Activated CD4-positive, alpha-beta T cell treated with anti-CD3 and anti-CD28 coated beads, Interleukin-2, amount 10 ng/mL, durations not matched to agents 24 days and 14 days (primary cell): ENCODE measurements at regions not wholly inside any gene's neighbourhood (a gene's known extent, or its start where the extent isn't known, plus 50 kb on each side); places are given as distances from the start of the nearest gene placed in this dataset.
"Not testable (repeated sequence)": the region's sequence is repeated elsewhere in the genome, so short reads cannot be mapped to it uniquely, and the experiment has no call there.

ENCODE experiments used
- DNase-seq: peaks from one replicate; pipeline ENCODE4 v3.0.0; 2022
- H3K27ac Mint-ChIP-seq: one replicate; pipeline ENCODE4 v1.8.0; 2022; ENCODE audit warnings: mild to moderate bottlenecking, mixed read lengths
- H3K27me3 Mint-ChIP-seq: one replicate; pipeline ENCODE4 v1.8.0; 2022; ENCODE audit warnings: mixed read lengths
- H3K36me3 Mint-ChIP-seq: one replicate; pipeline ENCODE4 v1.8.0; 2022; ENCODE audit warnings: low read depth, mild to moderate bottlenecking, mixed read lengths
- H3K4me1 Mint-ChIP-seq: one replicate; pipeline ENCODE4 v1.8.0; 2021; ENCODE audit warnings: mixed read lengths
- H3K4me3 Mint-ChIP-seq: one replicate; pipeline ENCODE4 v1.8.0; 2022; ENCODE audit warnings: mild to moderate bottlenecking, moderate library complexity, mixed read lengths
- H3K9me3 Mint-ChIP-seq: one replicate; pipeline ENCODE4 v1.8.0; 2021; ENCODE audit warnings: mixed read lengths
- intact Hi-C: fragments of 100-400 bp; cut with micrococcal nuclease; formaldehyde crosslinking; loops from one replicate; pipeline ENCODE4 v1.15.1; 2023

GRCh38 chr15:62407962-62408361, 242.9 kb upstream of the C2CD4B start:
- Mint-ChIP-seq H3K27ac (no peak overlapping the region), H3K36me3 (no peaks in the 10 kb centered on the region), H3K27me3 (peaks cover 4% of the 10 kb centered on the region), H3K4me1 (no peaks in the 10 kb centered on the region), H3K4me3 (no peak overlapping the region), H3K9me3 (no peaks in the 10 kb centered on the region)
- intact Hi-C loops = no loop called here
- no peak for DNase-seq

- no peak for DNase-seq
- H3K4me1 Mint-ChIP-seq = no peaks in the 10 kb centered on the region
- peaks cover 4% of the 10 kb centered on the region for H3K27me3 Mint-ChIP-seq
- no peak overlapping the region for H3K4me3 Mint-ChIP-seq
- no peak overlapping the region for H3K27ac Mint-ChIP-seq
- H3K36me3 Mint-ChIP-seq = no peaks in the 10 kb centered on the region
- H3K9me3 Mint-ChIP-seq = no peaks in the 10 kb centered on the region
- intact Hi-C loops = no loop called here
Observed at GRCh38 chr15:62409466-62409865, 244.4 kb upstream of the C2CD4B start.

DNA sequence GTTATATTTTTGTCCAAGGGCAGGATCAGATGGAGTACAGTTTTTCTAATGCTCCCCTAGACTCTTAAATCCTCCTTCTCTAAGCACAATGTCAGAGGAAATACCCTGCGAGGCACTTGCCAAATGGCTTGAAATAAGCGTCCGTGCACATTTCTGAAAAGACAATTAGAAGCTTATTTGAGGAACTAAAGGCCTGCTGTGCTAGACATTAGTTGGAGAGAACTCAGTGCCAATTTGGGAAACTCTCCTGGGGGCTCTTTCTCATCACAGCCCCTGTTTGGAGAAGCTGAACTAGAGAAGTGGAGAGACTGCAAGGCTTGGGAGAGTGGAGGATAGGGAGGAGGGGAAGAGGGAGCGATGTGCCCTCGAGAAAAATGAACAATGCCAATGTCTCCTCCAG, 247.6 kb upstream of the C2CD4B start:
- Mint-ChIP-seq H3K27ac (no peak overlapping the region), H3K36me3 (no peaks in the 10 kb centered on the region), H3K27me3 (peaks cover 4% of the 10 kb centered on the region), H3K4me3 (no peak overlapping the region), H3K9me3 (no peaks in the 10 kb centered on the region), H3K4me1 (no peaks in the 10 kb centered on the region)
- DNase-seq = no peak
- intact Hi-C loops = no loop called here

DNA sequence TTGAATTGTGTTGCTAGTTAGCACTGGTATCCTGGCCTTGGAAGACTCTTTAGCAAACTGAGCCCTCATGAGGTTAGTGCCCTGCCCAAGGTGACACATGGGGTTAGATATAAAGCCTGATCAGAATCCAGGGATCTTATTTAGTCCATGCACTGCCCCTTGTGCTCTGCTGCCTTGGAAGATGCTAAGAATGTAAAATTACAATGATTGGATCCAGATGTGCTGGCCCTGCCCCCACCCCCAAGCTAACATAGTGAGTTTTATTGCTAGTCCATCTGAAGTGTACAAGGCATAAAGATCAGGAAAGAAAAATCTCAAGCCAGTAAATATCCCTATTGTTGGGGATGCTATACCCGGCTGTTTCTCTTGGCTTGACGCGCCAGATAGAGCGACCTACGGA, 248.1 kb upstream of the C2CD4B start:
- peaks cover 4% of the 10 kb centered on the region for H3K27me3 Mint-ChIP-seq
- no peak for DNase-seq
- no peak overlapping the region for H3K27ac Mint-ChIP-seq
- intact Hi-C loops = no loop called here
- H3K4me1 Mint-ChIP-seq = no peaks in the 10 kb centered on the region
- no peaks in the 10 kb centered on the region for H3K9me3 Mint-ChIP-seq
- no peaks in the 10 kb centered on the region for H3K36me3 Mint-ChIP-seq
- no peak overlapping the region for H3K4me3 Mint-ChIP-seq

DNA sequence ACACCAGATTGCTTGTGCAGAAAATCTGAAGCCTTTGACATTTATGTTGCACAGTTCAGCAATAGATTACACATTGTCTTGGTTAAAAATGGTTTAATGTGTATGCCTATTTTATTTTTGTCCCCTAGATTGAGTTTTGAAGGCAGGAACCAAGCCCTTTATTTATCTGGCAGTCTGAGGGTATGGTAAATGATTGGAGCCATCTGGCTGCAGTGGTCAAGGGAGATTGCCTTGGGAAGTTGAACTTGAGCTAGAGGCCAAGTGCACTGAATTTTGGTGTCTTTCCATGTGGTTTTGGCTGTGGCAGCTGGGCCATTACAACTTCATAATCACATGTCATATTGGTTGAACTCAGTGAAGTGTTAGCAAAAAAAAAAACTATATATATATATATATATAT, 248.7 kb upstream of the C2CD4B start:
- intact Hi-C loops = no loop called here
- no peaks in the 10 kb centered on the region for H3K36me3 Mint-ChIP-seq
- no peaks in the 10 kb centered on the region for H3K4me1 Mint-ChIP-seq
- peaks cover 4% of the 10 kb centered on the region for H3K27me3 Mint-ChIP-seq
- H3K4me3 Mint-ChIP-seq = no peak overlapping the region
- DNase-seq = no peak
- H3K9me3 Mint-ChIP-seq = no peaks in the 10 kb centered on the region
- H3K27ac Mint-ChIP-seq = no peak overlapping the region

DNA sequence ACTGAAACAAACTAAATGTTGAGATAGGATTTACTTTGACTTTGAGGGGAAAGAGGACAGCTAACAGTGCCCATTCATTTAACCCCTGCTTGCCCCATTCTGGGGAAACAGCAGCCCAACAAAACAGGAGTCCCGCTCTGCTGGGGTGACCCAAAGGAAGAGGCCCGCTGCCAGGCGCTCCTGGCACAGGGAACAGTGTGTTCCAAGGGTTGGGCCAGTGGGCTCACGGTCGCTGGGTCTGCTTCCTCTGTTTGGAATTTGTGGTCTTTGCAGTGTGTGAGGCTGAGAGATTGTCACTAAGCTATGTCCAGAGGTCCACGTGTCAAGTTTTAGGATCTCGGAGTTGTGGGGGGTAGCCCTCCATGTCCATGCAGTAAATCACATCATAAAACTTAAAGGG, 250.4 kb upstream of the C2CD4B start:
- Mint-ChIP-seq H3K36me3 (no peaks in the 10 kb centered on the region), H3K27ac (no peak overlapping the region), H3K27me3 (peaks cover 4% of the 10 kb centered on the region), H3K4me1 (no peaks in the 10 kb centered on the region), H3K4me3 (no peak overlapping the region), H3K9me3 (no peaks in the 10 kb centered on the region)
- intact Hi-C loops = no loop called here
- DNase-seq = no peak

DNA sequence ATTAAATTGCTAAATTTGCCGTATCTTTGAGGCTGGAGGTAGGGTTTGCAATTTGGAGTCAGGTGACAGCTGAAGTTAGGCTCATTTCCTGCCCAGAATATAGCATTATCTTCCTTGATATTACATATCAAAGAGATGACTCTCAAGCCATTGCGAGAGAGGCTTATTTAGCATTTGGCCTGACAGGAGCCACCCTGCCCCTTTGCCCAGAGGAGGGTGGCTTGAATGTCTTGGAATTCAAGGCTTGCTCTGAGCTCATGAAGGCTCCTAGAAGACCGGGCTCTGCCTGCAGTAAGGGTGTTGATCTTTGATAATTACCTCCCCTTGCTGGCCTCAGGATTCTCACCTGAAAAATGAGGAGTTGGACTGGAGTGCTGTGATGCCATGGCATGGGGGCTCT, 251.4 kb upstream of the C2CD4B start:
- H3K9me3 Mint-ChIP-seq = no peaks in the 10 kb centered on the region
- no peak for DNase-seq
- H3K27me3 Mint-ChIP-seq = peaks cover 4% of the 10 kb centered on the region
- H3K27ac Mint-ChIP-seq = no peak overlapping the region
- intact Hi-C loops = no loop called here
- no peak overlapping the region for H3K4me3 Mint-ChIP-seq
- no peaks in the 10 kb centered on the region for H3K4me1 Mint-ChIP-seq
- no peaks in the 10 kb centered on the region for H3K36me3 Mint-ChIP-seq

DNA sequence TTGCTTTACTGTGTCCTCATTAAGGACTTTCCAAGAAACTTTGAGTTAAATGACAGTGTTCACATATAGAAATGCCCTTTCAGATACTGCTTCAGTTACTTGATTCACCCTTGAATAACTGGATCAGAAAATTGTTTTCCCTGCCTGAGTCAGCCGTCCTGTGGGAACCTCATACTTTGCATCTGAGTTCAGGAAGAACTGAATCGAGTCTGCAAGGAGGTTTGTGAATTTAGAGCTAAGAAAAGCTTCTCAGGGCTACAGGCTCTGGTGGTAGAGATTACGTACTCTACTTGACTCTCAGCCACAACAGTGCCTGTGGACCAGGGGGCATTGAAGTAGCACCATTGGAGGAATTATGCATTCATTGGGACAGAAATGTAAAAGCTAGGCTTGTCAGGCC, 252.4 kb upstream of the C2CD4B start:
- Mint-ChIP-seq H3K36me3 (no peaks in the 10 kb centered on the region), H3K27me3 (peaks cover 4% of the 10 kb centered on the region), H3K27ac (no peak overlapping the region), H3K4me1 (no peaks in the 10 kb centered on the region), H3K9me3 (no peaks in the 10 kb centered on the region), H3K4me3 (no peak overlapping the region)
- intact Hi-C loops = no loop called here
- no peak for DNase-seq

DNA sequence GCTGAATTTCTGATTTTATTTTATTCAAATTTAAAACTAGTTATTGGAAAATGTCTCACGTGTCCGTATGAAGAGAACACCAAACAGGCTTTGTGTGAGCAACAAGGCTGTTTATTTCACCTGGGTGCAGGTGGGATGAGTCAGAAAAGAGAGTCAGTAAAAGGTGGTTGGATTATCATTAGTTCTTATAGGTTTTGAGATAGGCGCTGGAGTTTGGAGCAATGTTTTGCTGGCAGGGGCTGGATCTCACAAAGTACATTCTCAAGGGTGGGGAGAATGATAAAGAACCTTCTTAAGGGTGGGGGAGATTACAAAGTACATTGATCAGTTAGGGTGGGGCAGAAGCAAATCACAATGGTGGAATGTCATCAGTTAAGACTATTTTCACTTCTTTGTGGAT, 253.4 kb upstream of the C2CD4B start:
- H3K4me1 Mint-ChIP-seq, H3K27me3 Mint-ChIP-seq, intact Hi-C loops, H3K36me3 Mint-ChIP-seq, H3K9me3 Mint-ChIP-seq, H3K27ac Mint-ChIP-seq, DNase-seq, H3K4me3 Mint-ChIP-seq: not testable (repeated sequence)

DNA sequence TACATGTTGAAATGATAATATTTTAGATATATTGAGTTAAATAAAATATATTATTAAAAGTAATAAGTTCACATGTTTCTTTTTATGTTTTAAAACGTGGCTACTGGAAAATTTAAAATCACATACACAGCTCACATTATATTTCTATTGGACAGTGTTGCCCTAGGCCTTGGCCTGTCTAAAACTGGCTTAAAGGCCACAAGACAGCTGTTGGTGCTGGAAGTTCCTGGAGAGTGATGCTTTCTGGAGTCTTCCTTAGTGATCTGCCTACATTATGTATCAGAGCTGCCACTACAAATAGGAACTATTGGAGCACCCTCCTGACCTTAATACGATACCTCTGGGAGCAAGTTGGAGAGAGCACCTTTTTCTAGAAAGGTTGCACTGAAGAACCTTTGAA, 254.1 kb upstream of the C2CD4B start:
- intact Hi-C loops = no loop called here
- no peak for DNase-seq
- H3K4me3 Mint-ChIP-seq = no peak overlapping the region
- H3K9me3 Mint-ChIP-seq = no peaks in the 10 kb centered on the region
- H3K36me3 Mint-ChIP-seq = no peaks in the 10 kb centered on the region
- no peak overlapping the region for H3K27ac Mint-ChIP-seq
- peaks cover 4% of the 10 kb centered on the region for H3K27me3 Mint-ChIP-seq
- no peaks in the 10 kb centered on the region for H3K4me1 Mint-ChIP-seq

- H3K27ac Mint-ChIP-seq, DNase-seq, H3K36me3 Mint-ChIP-seq, H3K27me3 Mint-ChIP-seq, H3K9me3 Mint-ChIP-seq, intact Hi-C loops, H3K4me3 Mint-ChIP-seq, H3K4me1 Mint-ChIP-seq: not testable (repeated sequence)
Observed at GRCh38 chr15:62420371-62420770, 255.3 kb upstream of the C2CD4B start.

- intact Hi-C loops = no loop called here
- Mint-ChIP-seq H3K27me3 (peaks cover 4% of the 10 kb centered on the region), H3K4me1 (no peaks in the 10 kb centered on the region), H3K27ac (no peak overlapping the region), H3K4me3 (no peak overlapping the region), H3K36me3 (no peaks in the 10 kb centered on the region), H3K9me3 (no peaks in the 10 kb centered on the region)
- DNase-seq = no peak
Observed at GRCh38 chr15:62421289-62421688, 256.2 kb upstream of the C2CD4B start.

DNA sequence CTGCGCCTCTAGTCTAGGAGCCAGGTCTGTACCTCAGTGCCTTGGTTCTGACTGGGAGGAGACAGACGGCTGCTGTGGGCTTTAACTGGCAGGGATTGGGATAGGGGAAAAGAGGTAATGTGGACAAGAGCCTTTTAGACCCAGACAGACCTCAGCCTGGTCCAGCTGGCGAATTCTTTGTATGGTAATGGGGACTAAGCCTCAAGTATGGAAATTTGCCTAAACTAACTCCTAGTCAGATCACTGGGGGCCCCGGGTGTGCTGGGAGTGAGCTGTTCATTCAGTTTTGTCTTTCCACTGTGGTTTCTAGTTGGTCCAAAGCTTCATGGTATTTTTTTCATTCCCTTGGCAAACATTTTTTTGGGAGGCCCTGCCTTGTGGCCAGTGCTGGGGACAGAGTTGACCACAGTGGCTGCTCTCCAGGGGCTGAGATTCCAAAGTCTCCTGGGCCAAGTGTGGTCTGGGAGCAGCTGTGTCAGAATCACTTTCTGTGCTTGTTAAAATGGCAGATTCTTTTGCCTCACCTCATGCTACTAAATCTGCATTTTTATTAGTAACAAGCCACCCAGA, 261.4 kb upstream of the C2CD4B start:
- no peak overlapping the region for H3K27ac Mint-ChIP-seq
- H3K9me3 Mint-ChIP-seq = no peaks in the 10 kb centered on the region
- no peak for DNase-seq
- intact Hi-C loops = no loop called here
- H3K27me3 Mint-ChIP-seq = no peaks in the 10 kb centered on the region
- no peaks in the 10 kb centered on the region for H3K36me3 Mint-ChIP-seq
- no peaks in the 10 kb centered on the region for H3K4me1 Mint-ChIP-seq
- no peak overlapping the region for H3K4me3 Mint-ChIP-seq

DNA sequence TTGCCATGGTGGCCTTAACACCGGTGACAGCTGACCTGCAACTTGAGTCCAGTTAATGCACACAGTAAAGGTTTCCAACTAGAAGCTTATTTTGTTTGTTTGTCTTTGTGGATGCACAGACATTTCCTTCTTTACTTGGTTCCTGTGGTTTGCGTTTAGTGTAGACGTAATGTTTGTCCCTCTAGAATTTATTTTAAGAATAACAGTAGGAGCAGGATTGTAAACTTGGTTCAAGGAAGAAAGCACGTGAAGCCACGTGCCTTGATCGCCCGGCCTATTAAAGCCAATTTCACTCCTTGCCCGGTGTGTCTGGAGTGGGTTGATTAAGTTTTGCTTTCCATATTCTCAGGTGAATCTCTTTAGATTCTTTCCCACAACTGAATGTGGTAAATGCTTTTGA, 263.2 kb upstream of the C2CD4B start:
- Mint-ChIP-seq H3K27ac (no peak overlapping the region), H3K36me3 (no peaks in the 10 kb centered on the region), H3K4me1 (no peaks in the 10 kb centered on the region), H3K27me3 (peaks cover 1% of the 10 kb centered on the region), H3K4me3 (no peak overlapping the region), H3K9me3 (no peaks in the 10 kb centered on the region)
- no peak for DNase-seq
- intact Hi-C loops = no loop called here

- Mint-ChIP-seq H3K27me3 (peaks cover 1% of the 10 kb centered on the region), H3K27ac (no peak overlapping the region)
Observed at GRCh38 chr15:62428851-62429598, 263.9 kb upstream of the C2CD4B start.

More at GRCh38 chr15:62428851-62429598, 263.9 kb upstream of the C2CD4B start:
- intact Hi-C loops = no loop called here
- Mint-ChIP-seq H3K9me3 (no peaks in the 10 kb centered on the region), H3K4me1 (no peaks in the 10 kb centered on the region), H3K4me3 (no peak overlapping the region), H3K36me3 (no peaks in the 10 kb centered on the region)
- DNase-seq = no peak
